ENCODE measurements at regions not wholly inside any gene's neighbourhood (a gene's known extent, or its start where the extent isn't known, plus 50 kb on each side); places are given as distances from the start of the nearest gene placed in this dataset.
"Not testable (repeated sequence)": the region's sequence is repeated elsewhere in the genome, so short reads cannot be mapped to it uniquely, and the experiment has no call there.

DNA sequence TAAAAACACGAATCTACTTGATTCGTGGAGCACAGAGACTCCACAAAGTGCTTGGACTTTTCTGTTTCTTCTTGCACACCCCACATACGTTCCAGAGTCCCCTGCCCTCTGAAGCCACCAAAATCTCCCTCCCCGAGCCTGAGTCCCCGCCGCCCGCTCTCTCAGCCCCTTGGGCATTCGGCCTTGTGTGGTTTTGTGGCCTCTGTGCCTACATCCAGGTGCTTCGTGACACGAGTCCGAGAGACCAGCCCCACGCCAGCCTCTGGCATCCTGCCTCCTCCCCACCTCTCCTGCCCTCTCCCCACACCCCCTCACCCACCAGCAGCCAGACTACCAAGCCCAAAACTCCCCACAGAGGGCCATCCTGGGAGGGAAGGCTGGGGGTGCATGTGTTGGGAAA lies 87.8 kb upstream of the PPP1R26 start:
- DNase-seq: no peak

DNA sequence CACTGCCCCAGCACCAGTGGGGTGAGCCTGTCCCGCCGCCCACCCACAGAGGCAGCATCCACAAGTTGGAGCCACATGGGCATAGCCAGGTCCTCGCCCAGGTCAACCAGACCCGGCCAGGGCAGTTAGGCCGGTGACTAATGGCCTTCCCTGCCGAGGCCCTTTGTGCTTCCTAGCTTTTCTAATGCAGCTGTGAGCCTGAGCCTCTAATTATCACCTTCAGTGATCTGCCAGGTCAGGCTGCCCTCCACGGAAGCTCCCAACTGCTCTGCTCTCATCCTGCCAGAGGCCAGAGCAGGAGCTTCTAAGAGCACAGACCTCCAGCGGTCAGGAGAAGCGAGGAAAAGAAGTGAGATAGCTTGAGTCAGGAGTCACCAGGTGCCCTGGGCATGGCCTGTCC lies 87.1 kb upstream of the PPP1R26 start:
- no peak for DNase-seq

- no peak for DNase-seq
Observed at GRCh38 chr9:135394131-135394530, 85.5 kb upstream of the PPP1R26 start.

GRCh38 chr9:135394699-135395645 lies 84.6 kb upstream of the PPP1R26 start:
- DNase-seq: no peak

- DNase-seq: no peak
Observed at GRCh38 chr9:135397142-135397541, 82.4 kb upstream of the PPP1R26 start.

DNA sequence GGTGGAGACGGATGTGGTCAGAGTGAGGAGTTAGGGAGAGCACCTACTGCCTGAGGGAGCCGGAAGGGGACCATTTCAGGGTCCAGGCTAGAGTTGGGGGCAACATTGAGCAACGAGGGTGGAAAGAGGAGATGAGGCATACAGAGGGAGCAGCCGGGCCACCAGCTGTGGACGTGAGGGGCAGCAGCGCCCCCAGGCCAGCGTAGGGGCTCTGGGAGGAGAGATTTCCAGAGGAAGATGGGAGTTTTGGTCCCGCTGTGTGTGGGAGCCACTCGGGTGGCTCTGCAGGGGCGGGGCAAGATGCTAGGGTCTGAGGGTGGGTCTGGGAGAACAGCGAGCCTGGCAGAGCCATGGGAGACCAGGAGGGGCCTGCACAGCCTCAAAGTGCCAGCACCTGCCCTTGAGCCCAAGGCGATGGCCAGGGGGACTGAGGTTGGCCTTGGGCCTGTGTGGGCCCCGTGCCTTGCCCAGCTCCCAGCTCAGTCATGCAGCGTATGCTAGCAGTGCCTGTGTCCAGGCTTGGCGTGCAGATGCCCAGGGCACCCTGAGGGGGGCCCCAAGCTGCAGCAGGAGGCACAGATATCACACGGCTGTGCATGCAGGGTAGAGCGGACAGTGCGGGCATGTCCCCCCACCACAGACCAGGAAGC lies 80.5 kb upstream of the PPP1R26 start:
- no peak for DNase-seq

DNA sequence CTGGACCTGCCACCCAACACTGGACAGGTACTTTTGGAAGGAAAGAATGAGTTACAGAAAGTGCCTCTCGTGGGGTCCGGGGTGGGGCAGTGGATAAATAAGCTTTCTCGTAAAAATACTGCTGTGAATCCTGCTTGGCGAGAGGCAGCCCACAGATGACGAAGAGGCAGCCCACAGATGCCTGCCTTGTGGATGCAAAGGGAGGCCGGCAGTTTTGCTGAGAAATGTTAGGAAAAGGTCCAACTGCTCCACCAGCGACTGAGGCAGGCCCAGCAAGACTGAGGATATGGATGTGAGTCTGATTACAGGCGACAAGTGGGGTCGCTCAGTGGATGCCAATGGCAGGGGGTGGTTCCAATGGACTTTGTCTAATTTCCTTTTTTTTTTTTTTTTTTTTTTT lies 79.1 kb upstream of the PPP1R26 start:
- no peak for DNase-seq

DNA sequence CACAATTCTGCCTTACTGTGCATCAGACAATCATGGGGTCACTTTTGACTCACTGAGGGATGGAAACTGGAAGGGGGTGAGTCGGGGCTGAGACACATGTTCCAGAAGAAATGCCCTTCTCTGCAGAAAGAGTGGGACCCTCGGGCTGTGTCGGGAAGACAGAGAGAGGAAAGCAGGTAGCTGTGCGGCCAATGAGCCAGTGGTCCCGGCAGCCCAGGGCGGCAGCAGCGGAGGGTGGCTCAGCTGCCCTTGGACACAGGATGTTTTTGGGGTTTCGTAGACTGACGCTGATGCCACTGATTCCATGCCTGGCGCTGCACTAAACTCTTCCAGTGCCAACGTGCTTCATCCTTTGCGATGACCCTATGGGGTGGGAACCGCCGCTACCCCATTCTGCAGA lies 78.4 kb upstream of the PPP1R26 start:
- DNase-seq: no peak

DNA sequence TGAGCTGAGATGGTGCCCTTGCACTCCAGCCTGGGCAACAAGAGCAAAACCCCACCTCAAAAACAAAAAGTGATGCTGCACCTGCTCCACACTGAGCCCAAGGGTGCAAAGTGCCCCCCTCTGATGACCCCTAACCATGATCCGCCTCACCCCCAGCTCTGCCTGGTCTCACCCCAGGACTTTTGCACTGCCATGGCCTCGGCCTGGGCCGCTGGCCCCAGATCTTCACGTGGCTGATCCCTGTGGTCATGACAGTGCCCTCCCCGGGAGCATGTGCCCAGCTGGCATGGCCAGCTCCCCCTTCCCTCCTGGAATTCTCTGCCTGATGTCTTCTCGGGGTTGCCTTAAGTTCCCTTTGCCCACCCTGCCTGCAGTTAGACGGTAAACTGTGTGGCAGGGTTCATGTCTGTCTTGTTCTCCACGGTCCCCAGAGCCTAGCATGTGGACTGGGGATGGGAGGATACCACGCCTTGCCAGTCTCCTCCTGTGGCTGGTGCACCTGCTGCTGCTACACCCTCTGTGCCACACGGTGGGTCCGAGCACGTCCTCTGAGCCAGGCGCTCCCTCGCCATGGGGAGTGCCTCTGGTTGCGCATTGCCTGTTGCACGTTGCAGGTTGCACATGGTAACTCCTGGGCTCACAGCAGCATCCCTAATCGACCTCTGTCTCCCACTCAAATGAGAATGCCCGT lies 77.4 kb upstream of the PPP1R26 start:
- no peak for DNase-seq

GRCh38 chr9:135402739-135403695 lies 76.6 kb upstream of the PPP1R26 start:
- no peak for DNase-seq

DNA sequence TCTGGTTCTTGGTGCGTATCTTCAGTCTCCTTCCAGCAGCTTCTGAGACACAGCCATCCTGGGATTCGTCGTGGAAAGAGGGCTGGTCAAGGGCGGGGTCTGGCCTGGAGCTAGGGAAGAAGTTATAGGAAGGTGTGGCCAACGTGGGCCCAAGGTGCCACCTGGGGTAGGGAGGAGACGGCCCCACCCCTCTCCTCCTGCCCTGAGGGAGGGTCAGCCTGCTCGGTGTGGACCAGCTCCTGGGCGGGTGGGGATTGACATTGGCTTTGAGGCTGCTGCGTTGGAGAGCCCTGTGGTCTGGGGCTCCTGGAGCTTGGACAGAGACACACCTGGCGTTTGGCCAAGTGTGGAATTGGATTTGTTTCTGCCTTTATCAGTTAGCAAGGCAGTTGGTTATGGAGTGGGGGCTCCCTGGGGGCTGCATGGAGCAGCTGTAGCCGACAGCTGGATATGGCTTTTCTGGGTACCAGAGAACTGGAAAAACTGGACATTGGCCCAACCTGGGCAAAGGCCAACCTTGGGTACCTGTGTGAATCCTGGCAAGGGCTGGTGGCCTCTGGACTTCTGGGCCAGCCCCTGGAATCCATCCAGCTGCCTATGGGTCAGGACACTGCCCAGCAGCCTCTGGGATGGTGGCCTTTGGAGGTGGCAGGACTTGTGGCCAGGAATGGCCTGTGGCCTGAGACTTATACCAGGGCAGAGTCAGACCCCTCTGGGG lies 75.7 kb upstream of the PPP1R26 start:
- no peak for DNase-seq

- DNase-seq: no peak
Observed at GRCh38 chr9:135404451-135405144, 75.0 kb upstream of the PPP1R26 start.

- not testable (repeated sequence) for DNase-seq
Observed at GRCh38 chr9:135405145-135405464, 74.5 kb upstream of the PPP1R26 start.

DNA sequence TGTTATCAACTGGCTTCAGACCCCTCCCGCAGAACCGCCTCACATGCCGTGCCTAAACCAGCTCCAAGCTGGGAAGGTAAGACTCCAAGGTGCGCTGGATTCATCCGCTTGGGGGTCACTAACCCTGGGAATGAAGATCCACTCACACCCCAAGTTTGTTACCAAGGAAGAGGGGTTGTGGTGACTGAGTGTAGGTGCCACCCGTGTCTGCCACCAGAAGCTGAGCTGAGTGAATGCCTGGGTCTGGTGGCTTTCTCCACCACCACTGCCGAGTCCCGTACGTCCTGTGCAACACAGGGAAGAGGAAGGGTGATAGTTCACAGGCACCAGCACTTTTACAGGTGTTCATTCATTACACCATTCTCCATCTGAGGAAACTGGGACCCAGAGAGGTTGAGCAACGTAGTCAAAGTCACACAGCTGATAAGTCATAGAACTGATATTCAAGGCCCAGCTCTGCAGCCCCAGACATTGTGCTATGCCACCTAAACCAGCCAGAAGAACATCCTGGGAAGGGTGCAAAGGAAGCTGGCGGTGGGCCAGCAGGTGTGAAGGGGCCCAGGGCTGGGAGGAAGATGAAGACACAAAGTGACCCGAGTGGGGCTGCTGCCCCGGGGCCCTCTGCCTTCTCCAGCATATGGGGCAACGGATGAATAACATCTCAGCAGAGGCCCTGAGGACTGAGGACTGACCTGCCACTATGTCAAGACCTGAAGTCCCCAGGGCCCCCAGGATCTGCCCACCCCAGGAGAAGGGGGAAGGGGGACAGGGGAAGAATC lies 70.9 kb upstream of the PPP1R26 start:
- no peak for DNase-seq

GRCh38 chr9:135409286-135410200 lies 70.0 kb upstream of the PPP1R26 start:
- no peak for DNase-seq

GRCh38 chr9:135410421-135410820 lies 69.2 kb upstream of the PPP1R26 start:
- no peak for DNase-seq

DNA sequence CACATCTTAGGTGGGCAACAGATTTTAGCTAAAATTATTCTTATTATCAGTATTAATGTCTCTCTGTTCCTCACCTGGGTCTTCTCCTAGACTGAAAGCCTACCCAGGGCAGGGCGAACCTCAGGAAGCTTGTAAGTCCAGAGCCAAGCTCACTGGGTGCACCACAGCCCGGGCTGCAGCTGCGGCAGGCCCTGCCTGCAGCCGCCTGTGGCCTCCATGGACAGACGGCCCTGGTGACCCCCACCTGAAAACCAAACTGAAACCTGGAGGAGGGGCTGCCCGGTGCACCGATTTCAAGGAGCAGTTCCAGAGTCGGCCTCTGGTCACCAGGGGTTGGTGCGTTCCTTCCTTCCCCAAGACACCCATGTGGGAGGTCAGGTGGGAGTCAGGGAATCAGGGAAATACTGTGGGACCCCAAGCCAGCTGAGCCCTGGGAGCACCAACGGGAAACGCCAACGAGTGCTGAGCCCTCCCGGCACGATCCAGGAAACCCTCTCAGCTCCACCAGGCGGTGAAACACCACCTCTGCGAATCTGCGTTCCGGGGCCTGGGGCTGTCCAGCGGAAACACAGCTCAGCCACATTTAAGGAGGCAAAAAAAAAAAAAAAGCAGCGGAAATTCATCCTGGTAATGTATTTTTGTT lies 68.6 kb upstream of the PPP1R26 start:
- DNase-seq: no peak

- DNase-seq: not testable (repeated sequence)
Observed at GRCh38 chr9:135411605-135412004, 68.0 kb upstream of the PPP1R26 start.
